HG02884 (cell line): ENCODE measurements at regions not wholly inside any gene's neighbourhood (a gene's known extent, or its start where the extent isn't known, plus 50 kb on each side); places are given as distances from the start of the nearest gene placed in this dataset.
"Not testable (repeated sequence)": the region's sequence is repeated elsewhere in the genome, so short reads cannot be mapped to it uniquely, and the experiment has no call there.

Experiments
- ATAC-seq: cut with Tn5 transposase; IDR thresholded peaks from one replicate; pipeline ENCODE4 v1.9.1; 2021; ENCODE audit warnings: mild to moderate bottlenecking, moderate library complexity; ENCODE audit not compliant: unreplicated experiment

GRCh38 chr19:27729332-27729731 is 1483.6 kb downstream of the UQCRFS1 start:
- no peak for ATAC-seq

- ATAC-seq: no peak
Measured at GRCh38 chr19:27722625-27723024, 1490.3 kb downstream of the UQCRFS1 start.

GRCh38 chr19:27720155-27720554 is 1492.8 kb downstream of the UQCRFS1 start:
- ATAC-seq: no peak

- no peak for ATAC-seq
Measured at GRCh38 chr19:27719034-27719433, 1493.9 kb downstream of the UQCRFS1 start.

GRCh38 chr19:27718234-27718633 is 1494.7 kb downstream of the UQCRFS1 start:
- ATAC-seq: no peak

- no peak for ATAC-seq
Measured at GRCh38 chr19:27717825-27718224, 1495.1 kb downstream of the UQCRFS1 start.

- no peak for ATAC-seq
Measured at GRCh38 chr19:27716922-27717321, 1496.0 kb downstream of the UQCRFS1 start.

- ATAC-seq: no peak
Measured at GRCh38 chr19:27714857-27715256, 1498.1 kb downstream of the UQCRFS1 start.

- no peak for ATAC-seq
Measured at GRCh38 chr19:27709496-27709895, 1503.5 kb downstream of the UQCRFS1 start.

GRCh38 chr19:27708986-27709385 is 1504.0 kb downstream of the UQCRFS1 start:
- ATAC-seq: not testable (repeated sequence)

- not testable (repeated sequence) for ATAC-seq
Measured at GRCh38 chr19:27707026-27707425, 1505.9 kb downstream of the UQCRFS1 start.

GRCh38 chr19:27705896-27706295 is 1507.1 kb downstream of the UQCRFS1 start:
- ATAC-seq: no peak

- no peak for ATAC-seq
Measured at GRCh38 chr19:27694361-27695055, 1518.4 kb downstream of the UQCRFS1 start.

- ATAC-seq: no peak
Measured at GRCh38 chr19:27691991-27692390, 1521.0 kb downstream of the UQCRFS1 start.

GRCh38 chr19:27689734-27690241 is 1523.2 kb downstream of the UQCRFS1 start:
- ATAC-seq: no peak

- no peak for ATAC-seq
Measured at GRCh38 chr19:27684293-27684692, 1528.7 kb downstream of the UQCRFS1 start.

GRCh38 chr19:27681972-27682371 is 1531.0 kb downstream of the UQCRFS1 start:
- no peak for ATAC-seq

- ATAC-seq: no peak
Measured at GRCh38 chr19:27679905-27680304, 1533.0 kb downstream of the UQCRFS1 start.

- no peak for ATAC-seq
Measured at GRCh38 chr19:27679399-27679798, 1533.6 kb downstream of the UQCRFS1 start.

- ATAC-seq: no peak
Measured at GRCh38 chr19:27676877-27677276, 1536.1 kb downstream of the UQCRFS1 start.

- no peak for ATAC-seq
Measured at GRCh38 chr19:27676334-27676733, 1536.6 kb downstream of the UQCRFS1 start.

GRCh38 chr19:27675771-27676170 is 1537.2 kb downstream of the UQCRFS1 start:
- no peak for ATAC-seq

- ATAC-seq: no peak
Measured at GRCh38 chr19:27674701-27675100, 1538.2 kb downstream of the UQCRFS1 start.
